Stimulated activated CD8-positive, alpha-beta memory T cell treated with anti-CD3 and anti-CD28 coated beads, Interleukin-12 subunit alpha, Interleukin-12 subunit beta, amount 100 ng/mL, for 4 hours (primary cell): ENCODE measurements at regions not wholly inside any gene's neighbourhood (a gene's known extent, or its start where the extent isn't known, plus 50 kb on each side); places are given as distances from the start of the nearest gene placed in this dataset.
"Not testable (repeated sequence)": the region's sequence is repeated elsewhere in the genome, so short reads cannot be mapped to it uniquely, and the experiment has no call there.

Source experiments
- DNase-seq: peaks from one replicate; pipeline ENCODE4 v3.0.0-alpha.2; 2020; ENCODE audit warnings: low read depth

DNA sequence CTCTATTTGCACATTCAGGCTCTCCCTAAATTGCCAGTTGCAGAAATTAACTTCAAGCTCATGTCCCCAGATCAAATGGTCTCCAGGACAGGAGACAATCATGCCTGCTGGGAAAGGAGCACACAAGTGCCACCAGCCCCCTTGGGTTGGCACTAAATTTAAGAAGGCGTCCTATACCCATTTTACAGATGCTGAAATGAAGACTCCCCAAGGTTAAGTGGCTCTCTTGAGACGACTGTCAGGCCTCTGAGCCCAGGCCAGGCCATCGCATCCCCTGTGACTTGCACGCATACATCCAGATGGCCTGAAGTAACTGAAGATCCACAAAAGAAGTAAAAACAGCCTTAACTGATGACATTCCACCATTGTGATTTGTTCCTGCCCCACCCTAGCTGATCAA, 232.5 kb upstream of the FOXF1 start:
- not testable (repeated sequence) for DNase-seq

DNA sequence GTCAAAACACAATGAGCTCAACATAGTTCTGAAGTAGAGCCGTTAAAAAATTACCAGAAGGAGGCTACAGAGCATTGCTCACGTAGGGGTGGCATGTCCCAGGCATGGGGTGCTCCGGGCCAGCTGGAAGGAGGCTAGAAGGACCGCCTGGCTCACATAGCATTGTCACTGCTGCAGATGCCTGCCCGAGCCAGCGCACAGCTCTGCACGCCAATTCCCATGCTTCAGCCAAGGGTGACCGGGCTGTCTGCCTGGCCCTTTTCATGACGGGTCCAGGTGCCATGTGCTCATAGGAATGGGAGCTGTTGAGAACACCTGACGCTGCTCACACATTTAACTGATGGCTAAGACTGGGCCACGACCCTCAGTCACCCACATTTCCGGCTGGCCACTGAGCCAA, 228.9 kb upstream of the FOXF1 start:
- no peak for DNase-seq

DNA sequence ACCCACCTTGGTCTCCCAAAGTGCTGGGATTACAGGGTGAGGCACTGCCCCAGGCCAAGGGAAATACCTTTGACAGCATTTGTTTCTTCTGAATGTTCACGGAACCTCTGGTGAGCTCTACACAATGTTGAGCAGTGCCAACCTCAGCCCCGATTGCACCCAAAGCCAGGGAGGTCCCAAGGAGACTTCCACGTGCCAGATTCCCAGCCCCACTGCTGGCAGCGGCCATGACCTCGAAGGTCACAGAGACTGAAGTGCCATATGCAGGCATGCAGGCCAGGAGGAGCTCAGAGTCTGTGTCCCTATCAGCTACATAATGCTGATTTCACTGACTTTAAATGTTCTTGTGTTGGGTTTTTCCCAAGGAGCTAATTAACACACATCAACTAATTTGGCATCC, 226.4 kb upstream of the FOXF1 start:
- no peak for DNase-seq

DNA sequence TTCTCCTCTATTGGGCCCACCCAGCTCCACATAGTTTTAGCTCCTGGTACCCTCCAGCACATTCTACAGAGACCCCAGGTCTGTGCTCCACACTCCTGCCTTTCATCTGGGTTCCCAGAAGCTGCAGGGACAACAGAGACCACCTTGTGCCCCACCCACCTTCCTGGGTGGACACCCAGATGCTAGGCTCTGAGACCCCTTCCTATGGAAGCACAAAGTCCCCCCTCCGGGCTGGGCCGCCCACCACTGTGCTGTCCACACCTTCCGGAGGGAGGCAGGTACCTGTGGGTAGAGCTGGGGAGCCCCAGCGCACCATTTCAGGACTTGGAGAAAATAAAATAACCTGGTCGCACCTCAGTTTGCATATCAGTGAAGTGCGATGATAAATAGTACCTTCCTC, 224.9 kb upstream of the FOXF1 start:
- DNase-seq: no peak

DNA sequence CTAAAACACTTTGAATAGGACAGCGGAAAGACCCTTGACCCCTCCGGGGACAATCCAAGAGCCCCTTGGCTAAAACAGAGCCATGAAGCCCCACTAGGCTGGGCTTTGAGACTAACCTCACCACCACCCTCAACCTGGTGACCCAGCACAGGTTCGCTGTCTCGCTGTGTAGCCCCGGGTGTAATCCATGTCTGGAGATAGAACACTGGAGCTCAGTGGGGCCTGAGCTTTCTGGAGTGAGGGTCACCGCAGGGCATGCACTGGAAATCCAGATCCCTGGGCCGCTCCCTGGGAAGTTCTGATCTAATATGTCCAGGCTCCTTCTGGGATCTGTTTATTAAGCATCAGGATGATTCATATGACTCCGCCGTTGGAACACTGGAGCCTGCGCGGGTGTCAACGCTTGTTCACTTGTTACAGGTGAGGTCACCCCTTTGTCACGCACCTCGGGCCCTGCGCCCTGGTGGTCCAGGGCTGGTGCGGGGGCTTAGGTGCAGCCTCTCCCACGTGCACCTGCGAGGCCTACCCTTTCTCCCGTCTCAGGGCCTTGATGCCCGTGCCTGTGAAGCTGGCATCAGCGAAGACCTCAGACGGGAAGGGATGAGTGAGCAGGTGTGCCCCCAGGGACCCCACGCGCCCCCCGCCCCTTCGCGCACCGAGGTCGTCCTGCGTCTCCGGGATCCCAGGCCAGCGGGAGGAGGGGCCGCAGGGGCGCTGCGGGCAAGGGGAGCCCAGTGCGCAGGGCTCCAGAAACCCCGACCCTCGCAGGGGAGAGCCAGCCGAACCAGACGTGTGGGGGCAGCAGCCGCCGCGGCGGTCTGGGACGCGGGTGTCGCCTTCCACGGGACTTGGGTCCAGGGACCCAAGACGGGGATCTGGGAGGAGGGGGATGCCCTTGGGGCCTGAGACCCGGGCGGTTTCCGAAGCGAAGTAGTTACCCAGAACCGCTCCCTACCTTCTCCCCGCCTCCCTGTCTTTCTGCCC, 224.1 kb upstream of the FOXF1 start:
- no peak for DNase-seq

DNA sequence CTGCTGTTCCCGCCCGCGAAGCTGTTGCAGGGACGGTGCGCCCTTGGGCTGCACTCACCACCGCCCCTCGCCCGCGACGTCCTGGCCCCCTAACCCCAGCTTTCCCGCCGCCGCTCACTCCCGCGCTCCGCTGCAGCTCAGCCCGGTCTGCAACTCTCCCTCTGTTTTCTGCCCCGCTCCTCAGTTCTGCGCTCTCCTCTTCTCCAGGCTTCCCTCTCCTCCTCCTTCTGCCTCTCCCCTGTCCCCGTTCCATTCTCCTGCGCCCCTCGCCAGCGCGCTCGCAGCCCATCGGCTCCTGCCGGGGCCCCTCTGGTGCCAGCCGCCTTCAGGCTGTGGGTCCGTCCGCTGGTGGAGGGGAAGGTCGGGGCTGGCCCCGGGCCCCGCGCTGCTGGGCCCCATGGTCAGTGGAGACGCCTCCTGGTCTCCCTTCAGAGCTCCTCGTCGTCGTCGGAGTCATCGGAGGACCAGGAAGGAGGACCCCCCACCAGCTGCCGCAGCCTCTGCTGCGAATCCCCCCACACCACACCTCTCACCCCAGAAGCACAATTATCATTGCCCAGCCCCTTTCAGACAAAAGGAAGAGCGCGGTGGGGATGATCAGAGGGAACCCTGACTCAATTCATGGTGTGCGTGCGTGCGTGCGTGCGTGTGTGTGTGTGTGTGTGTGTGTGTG, 223.2 kb upstream of the FOXF1 start:
- no peak for DNase-seq

DNA sequence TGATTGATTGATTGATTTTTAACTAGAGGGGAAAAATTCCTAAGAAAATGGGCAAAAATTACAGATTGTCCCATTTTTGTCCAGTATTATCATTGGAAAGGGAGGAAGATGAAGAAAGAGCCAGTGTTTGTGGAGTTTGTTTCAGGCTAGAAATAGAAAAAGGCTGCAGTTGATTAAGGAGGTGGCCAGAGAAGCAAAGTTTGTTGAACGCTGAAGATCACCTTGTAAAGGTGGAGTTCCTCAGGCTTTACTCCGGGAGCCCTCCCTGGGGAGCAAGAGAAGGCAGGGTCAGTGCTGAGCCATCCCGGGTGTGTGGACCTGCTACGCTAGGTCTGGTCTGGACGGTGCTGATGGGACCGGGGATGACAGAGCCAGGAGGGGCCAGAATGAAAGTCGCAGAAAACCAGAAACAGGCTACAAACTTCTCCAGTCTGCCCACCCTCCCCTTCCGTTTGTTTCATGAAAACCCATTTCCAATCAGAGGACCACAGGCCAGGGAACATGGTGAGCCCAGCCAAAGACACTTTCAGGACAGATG, 222.6 kb upstream of the FOXF1 start:
- DNase-seq: no peak

DNA sequence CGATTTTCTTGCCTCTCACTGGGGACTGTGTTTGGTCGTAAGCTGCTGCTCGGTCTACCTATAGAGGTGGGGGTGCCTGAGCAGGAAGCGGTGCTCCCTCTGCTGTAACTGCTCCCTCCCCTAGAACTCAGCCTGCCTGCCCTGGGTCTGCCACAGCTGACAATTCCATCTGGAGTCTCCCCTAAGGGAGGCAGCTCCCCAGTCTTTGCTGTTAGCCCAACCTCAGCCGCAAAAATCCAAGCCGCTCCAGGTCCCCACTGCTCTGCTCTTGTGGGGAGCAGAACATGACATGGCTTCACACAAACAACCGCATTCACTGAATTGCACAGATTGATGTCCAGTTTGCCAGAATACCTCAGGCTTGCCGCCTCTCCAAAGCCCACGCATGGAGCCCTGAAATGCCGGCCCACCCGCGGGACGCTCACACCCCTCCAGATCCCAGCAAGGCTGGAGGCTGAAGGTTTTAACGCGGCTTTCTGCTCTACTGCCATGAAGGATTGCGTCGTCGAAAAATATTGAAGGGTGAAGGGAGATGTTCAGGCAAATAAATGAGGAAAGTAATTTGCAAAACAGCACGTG, 221.5 kb upstream of the FOXF1 start:
- DNase-seq: no peak

DNA sequence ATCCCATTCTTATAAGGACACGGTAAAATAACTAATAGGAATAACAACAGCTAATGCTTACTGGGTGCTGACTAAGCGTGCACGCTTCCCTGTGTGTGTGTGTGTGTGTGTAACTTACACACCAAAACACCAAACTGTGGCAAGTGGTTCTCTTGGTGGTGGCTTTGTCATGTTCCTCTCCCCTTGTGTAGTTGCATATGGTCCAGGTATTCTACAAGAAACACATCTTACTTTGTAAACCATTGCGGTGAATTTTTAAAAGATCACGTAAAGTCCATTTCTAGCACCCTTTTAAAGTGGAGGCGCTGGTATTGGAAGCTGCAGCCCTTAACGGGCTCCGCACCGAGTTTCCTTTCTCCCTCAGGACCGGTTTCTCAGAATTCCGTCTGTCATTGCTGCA, 221.0 kb upstream of the FOXF1 start:
- no peak for DNase-seq

DNA sequence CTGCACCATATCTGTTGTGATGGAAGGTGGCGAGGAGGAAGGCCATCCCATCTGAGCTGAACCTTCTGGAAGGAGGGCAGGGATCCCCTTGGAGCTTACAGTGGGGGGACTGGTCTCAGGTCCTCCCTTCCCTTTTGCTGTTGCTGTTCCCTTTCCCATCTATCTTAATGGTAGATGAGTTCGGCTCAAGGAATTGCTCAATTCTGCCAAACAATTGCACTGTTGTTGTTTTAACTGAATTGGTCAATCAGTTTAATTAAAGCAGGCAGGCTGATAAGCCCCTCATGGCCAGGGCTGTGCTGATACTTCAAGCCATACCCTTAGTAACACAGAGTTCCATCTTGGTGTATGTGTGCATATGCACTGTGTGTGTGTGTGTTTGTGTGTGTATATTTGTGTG, 220.4 kb upstream of the FOXF1 start:
- no peak for DNase-seq

DNA sequence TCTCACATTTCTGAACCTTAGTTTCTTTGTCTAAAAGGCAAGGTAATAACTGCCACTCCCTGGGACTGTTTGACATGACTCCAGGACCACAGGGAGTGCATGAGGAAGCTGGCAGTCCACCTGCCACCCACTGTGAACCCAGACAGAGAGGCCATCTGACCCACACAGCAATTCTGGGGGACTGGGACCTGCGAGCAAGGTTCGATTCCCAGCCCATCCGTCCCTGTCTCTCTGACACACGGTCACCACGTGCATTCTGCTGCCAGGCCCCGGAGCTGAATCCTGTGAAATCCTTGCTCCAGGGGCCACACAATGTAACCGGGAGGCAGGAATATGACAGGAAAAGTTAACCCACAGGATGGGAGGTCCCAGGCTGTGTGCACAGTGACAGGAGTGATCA, 218.8 kb upstream of the FOXF1 start:
- no peak for DNase-seq

DNA sequence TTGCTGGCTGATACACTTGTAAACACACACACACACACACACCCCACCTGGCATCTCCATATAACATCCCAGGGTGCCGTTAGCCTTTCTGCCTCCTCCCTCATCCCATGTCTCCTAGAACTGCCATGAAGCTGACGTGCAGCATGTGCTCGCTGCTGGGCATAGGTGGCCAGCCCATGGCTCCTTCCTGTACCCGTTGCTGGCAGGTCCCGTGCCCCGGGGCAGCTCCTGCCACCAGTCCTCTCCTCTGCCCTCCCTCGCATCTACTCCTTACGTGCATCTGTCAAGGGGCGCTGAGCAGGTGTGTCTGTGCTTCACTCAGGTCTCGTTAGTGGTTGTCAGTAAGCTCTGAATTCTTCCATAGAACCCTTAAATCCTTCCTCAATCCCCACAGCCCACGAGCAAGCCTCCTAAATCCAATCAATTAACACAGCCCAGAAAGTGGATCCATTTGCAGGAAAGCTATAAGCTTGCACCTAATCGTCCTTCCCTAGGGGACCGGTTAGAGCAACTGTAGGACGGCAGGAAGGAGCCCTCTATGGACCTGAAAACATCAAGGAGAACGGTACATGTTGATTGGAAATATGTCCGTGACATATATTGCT, 218.1 kb upstream of the FOXF1 start:
- DNase-seq: no peak

DNA sequence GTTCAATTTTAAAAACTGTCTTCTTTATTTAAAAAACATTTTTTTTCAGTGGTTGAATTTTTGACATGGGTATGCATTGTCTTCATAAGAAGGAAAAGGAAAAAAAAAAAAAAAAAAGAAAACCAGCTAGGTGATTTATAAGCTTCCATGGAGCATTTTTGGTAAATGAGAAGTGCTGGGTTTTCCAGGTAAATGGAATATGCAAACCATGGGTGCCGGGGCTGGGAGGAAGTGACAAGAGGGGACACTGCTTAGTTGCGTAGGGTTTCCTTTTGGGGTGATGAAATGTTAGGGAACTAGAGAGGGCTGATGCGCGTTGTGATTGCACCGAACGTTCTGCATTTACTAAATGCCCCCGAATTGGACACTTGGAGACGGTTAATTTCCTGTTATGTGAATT, 217.4 kb upstream of the FOXF1 start:
- DNase-seq: no peak

DNA sequence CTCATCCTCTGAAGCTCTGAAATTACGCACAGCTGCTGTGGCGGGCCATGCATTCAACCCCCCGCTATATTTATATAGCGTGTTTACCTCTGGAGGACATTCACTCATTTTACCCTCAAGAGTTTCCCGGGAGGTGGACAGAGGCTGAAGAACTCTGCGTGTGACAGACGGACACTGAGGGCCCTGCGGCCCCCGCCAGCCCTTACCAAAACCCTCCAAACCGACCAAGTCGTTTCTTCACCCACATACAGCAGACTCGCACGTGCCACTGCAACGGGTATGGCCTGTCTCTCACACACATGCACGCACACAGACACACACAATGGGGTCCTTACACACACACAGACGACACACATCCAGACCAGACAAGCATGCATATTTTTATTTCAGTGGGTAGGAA, 216.4 kb upstream of the FOXF1 start:
- no peak for DNase-seq

DNA sequence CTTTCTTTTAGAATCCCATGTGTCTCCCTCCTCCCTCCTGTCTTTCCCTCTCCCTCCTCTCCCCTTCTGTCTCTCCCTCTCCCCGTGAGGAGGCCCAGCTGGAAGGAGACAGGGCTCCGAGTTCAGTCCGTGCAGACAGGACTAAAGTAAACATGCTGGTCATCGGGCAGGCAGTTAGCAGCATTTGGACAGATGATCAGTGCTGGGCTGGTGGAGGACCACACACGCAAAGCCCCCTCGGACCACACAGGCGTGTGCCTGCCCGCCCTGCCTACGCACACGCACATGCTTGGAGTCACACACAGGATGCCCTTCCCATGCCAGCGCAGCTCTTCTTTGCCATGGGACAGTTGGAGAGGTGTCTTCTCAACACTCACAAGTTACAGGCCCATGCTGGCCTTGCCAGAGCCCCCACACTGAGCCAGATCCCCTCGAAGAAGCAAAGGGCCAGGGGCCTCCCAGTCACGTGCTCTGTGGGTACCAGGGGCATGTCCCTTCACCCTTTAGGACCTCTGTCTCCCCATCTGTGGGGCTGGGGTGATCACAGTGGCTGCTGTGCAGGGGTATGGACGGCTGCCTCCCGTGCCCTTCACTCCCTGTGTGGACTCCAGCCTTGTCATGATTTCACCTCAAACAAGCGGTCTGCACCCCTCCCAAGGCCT, 215.7 kb upstream of the FOXF1 start:
- no peak for DNase-seq

DNA sequence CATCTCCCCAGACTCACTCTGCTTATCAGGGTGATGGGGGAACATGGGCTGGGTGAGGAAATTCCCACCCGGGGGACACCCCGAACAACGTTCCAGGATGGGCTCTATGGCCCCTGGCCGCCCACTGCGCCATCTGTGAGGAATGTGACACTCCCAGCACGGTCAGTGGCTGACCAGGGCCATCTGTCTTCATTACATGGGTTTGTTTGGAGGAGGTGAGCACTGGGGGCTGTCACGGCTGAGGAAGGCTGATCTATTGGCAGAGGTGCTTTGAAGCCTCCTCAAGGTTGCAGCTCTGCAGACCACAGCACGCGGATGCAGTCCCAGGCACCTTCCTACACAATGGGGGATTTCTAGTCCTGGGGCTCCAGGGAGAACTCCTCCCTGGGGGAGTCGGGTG, 214.1 kb upstream of the FOXF1 start:
- no peak for DNase-seq

DNA sequence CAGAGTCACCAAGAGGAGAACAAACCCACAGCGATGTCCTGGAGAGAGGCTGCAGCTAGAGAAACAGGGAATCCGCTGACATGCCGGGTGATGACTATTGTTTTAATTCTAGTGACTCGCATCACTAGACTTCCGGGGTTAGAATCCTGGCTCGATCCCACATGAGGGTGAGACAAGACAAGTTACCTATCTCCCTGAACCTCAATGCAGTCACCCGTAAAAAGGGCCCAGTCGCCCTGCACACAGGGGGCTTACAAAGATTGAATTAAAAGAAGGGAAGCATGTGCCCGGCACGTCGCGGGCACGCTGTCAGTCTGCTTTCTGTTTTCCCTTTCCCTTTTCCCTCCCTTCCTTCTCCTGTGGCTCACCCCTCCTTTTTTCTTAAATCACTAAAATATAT, 212.9 kb upstream of the FOXF1 start:
- DNase-seq: no peak

DNA sequence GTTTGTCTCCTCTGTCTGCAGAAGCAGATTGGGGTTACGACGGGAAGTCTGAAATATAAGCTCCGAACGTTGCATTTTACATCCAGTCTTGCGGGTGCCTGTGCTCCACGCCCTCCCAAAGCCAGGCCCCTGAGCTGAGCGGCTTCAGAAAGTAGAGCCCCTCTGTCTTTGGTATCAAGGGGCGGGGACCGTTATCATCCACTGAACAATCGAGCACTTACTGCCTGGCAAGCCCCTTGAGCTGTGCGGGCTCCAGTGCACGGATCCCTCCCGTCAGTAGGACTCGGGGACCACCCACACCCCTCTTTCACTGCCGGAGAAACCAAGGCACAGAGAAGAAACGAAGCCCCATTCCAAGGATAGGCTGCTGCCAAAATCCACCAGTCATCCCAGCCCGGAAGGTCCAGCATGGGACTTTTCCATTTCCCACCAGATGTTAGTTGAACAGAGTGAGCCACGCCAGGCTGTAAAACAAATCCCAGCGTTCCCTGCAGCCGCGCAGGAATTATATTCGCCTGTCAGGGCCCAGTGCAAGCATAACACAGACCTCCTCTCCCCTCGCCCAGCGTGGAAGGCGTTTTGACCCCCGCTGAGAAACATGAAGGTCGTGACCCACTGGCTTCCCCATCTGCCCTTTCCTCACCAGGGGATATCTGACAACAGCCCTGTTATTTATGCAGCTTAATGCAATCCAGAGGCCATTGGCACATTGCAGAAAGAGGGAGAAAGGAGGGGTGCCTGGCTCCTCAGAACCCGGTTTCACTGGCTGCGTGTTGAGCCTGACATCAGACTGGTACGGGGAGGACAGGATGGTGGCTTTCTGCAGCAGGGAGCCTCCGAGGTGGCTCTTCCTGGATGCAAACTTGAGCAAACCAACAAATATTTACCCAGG, 212.2 kb upstream of the FOXF1 start:
- no peak for DNase-seq

DNA sequence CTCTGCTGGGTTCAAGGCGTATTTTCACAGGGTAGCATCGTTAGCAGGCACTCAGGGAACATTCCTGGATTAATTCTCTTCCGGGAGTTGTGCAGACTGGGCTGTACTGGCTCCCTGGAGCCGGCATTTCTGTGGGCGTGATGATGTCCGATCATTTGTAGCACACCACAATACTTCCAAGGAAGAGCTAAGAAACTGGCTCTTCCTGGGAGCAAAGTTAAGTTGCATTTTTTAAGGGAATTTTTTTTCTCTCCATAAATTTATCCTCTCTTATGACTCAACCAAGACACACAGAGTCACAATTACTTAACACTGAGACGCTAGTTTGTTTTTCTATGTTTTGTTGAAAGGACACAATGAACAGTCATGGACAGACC, 211.6 kb upstream of the FOXF1 start:
- no peak for DNase-seq

DNA sequence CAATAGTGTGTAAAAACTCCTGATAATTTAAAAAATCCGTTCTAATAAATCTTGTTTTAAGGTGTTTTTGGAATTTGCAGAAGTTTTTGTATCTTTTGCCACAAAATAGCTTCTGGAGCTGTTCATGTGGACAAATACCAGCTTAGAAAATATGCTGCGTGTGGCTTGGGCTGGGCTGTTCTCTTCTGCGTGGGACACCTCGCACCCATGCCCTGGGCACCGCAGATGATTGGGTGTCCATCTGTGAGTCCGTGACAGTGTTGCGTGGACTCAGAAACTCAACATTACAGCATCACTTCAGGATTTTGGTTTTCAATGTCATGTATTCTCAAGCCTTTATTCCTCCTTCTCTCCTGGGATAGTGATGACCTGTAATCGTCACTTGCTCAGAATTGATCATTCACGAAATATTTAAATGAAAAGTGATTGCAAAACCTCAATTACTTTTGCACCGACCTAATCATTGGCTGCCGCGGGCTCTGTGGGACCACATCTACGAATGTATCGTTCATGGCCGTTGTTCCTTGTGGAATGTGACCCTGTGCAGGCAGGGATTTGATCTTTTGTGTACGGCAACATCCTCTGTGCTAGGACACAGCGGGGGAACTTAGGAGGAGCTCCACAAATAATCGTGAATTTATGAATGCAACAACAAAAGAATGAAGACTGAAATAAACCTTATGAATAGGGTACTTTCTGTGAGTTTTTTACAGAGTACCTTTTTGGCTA, 210.3 kb upstream of the FOXF1 start:
- no peak for DNase-seq
